IPS-18c (cell line): ENCODE measurements at regions not wholly inside any gene's neighbourhood (a gene's known extent, or its start where the extent isn't known, plus 50 kb on each side); places are given as distances from the start of the nearest gene placed in this dataset.

Experiments used
- H3K4me3 ChIP-seq: 2 replicates; pipeline ENCODE4 v1.7.0; 2013; ENCODE audit warnings: low read depth, mild to moderate bottlenecking, low read length, moderate library complexity; ENCODE audit not compliant: insufficient read depth
- H3K9me3 ChIP-seq: one replicate; pipeline ENCODE4 v1.6.1; 2013; ENCODE audit warnings: mild to moderate bottlenecking, low read length, moderate library complexity; ENCODE audit not compliant: control insufficient read depth, insufficient read depth

DNA sequence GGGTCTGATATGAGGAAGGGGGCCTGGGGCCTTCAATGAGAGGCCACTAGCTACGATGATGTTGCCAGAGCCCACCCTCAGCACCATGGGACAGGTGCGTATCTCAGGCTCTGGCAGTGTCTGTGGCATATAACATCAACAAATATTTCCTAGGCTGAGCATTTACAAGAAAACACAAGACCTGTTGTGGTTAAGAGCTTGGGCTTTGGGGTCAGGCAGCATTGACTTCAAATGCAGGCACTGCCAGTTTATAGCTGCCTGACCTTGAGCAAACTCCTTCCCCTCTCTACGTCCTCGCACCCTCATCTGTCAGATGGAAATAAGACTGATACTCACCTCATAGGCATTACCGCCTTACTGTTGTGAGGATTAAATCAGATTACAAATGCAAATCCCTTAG, 156.0 kb downstream of the KATNAL1 start:
- Histone ChIP-seq H3K9me3 (no peaks in the 10 kb centered on the region), H3K4me3 (no peak overlapping the region)

DNA sequence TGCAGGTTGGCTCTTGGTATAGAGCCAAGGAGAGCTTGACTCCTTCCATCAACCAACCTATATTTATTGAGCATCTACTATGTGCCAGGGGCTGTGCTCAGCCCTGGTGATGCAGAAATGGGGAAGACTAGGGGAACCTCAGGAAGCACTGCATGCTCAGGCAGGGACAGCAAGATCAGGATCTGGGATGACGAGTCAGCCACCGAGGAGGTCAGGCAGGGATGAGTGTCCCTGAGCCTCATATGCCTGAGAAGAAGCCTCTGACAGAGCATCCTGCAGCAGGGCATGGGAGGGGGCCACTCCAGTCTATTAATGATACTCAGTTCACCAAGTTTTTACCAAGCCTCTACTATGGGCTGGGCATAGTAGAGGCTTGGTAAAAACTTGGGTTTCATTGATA, 158.1 kb downstream of the KATNAL1 start:
- Histone ChIP-seq H3K9me3 (no peaks in the 10 kb centered on the region), H3K4me3 (no peak overlapping the region)

DNA sequence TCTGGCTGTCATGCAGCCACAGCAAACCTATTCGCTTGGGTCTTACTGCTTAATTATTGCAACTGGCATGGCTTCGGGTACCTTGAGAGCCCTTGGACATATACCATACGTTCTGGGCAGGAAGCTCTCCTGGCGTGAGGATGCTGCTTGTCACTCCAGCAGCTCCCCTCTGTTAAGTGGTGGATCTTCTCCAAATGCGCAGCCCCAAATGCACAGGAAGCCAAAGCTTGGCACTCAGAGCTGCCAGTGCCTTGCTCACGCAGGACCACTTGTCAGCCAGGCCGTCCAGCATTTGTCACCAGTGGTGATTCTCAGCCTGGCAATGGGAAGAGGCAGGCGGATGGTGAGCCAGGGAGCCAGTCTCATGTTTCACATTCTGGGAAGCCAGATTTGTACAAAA, 158.6 kb downstream of the KATNAL1 start:
- H3K9me3 ChIP-seq = no peaks in the 10 kb centered on the region
- H3K4me3 ChIP-seq = no peak overlapping the region

DNA sequence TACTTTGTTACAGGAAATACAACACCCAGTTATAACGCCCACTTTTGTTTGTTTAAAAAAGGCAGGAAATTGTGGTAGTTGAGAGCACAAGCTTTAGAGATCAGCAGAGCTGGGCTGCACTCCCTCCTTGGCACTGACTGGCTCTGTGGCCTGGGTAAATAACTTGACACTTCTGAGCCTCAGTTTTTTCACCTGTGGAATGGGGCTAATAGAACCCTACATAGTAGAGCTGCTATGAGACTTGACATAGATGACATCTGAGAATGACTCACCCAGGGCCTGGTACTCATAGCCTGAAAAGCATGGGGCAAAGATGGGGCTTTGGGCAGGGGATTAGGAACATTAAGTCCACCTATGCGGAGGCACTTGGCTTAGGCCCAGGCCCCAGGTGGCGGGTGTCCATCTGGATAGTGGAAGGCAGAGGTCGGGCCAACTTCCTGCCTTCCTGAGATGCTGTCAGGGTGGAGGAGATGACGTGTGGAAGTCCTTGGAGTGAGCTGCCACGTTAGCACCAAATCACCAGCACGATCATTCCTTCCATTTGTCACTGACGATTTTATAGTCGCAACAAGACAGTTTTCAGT, 159.1 kb downstream of the KATNAL1 start:
- H3K4me3 ChIP-seq = no peak overlapping the region
- no peaks in the 10 kb centered on the region for H3K9me3 ChIP-seq

- H3K4me3 ChIP-seq = no peak overlapping the region
- peaks cover 4% of the 10 kb centered on the region for H3K9me3 ChIP-seq
Observed at GRCh38 chr13:30147421-30147820, 159.9 kb downstream of the KATNAL1 start.

GRCh38 chr13:30147015-30147414, 160.3 kb downstream of the KATNAL1 start:
- H3K9me3 ChIP-seq = peaks cover 4% of the 10 kb centered on the region
- no peak overlapping the region for H3K4me3 ChIP-seq

DNA sequence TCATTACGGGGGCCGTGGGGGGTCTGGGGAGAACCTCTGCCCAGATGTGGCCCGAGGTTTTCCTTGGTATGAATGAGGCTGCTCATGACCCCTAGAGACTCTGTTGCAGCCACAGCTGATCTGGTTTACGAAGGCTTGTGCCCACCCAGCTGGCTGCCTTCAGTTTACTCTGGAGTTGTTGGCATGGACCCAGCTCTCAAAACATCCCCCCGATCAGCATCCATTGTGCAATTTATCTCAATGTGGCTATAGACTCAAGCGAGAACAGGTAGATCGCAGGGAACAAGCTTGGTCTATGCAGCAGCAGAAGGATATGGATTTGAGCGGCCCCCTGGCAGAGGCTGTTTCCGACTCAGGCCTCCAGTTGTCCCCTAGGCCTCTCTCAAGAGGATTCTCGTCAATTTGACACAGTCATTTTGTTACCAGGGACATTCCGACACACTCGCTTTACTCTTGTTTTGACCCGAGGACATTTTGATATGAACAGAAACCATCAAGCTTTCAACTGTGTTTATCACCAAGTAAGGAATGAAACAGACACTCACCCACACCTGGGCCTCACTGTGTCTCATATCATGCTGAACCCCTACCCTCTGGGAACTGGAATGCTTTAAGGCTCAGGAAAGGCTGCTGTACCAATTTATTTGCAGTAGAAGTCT, 161.5 kb downstream of the KATNAL1 start:
- Histone ChIP-seq H3K9me3 (peaks cover 4% of the 10 kb centered on the region), H3K4me3 (no peak overlapping the region)

- Histone ChIP-seq H3K4me3 (no peak overlapping the region), H3K9me3 (peaks cover 4% of the 10 kb centered on the region)
Observed at GRCh38 chr13:30143666-30144400, 163.5 kb downstream of the KATNAL1 start.

- peaks cover 4% of the 10 kb centered on the region for H3K9me3 ChIP-seq
- no peak overlapping the region for H3K4me3 ChIP-seq
Observed at GRCh38 chr13:30142486-30143211, 164.7 kb downstream of the KATNAL1 start.

DNA sequence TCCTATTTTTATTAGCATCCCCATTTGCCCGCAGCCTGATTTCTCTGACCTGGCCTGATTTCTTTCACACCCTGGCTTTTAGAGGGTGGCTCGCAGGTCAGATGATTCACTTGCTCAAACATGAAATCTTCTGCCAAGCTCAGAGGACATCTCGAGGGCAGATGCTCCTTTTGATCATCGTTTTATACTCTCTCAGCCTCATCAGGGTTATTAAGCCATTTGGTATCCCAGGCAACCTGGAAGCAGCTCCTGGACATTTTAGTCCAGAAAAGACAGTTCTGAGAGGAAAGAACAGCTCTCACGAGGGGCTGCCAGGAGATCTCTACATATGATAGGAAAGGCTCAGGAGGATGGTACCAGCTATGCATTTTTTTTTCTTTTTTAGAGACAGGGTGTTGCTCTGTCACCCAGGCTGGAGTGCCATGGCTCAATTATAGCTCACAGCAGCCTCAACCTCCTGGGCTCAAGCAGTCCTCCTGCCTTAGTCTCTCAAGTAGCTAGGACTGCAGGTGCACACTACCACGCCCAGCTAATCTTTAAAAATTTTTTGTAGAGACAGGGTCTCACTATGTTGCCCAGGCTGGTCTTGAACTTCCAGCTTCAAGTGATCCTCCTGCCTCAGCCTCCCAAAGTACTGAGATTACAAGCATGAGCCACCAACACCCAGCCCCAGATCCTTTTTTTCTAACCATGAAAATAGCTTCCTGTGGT, 165.4 kb downstream of the KATNAL1 start:
- H3K9me3 ChIP-seq = peaks cover 4% of the 10 kb centered on the region
- H3K4me3 ChIP-seq = no peak overlapping the region

DNA sequence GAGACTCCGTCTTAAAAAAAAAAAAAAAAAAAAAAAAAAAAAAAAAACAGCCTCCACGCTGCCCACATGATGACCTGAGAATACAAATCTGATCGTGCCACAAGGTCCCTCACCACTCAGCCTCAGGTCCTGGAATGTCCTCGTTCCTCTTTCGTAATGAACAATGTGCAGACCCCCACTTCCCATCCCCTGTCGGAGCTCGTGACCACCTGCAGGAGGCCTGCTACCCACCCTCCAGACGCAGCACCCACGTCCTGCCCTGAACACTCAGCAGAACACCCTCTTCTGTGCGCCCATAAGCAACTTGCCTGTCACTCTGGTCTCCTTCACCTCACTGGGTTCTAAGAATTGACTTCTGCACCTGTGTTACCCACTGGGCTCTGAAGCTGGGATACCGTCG, 166.4 kb downstream of the KATNAL1 start:
- H3K9me3 ChIP-seq = peaks cover 4% of the 10 kb centered on the region

GRCh38 chr13:30138511-30138910, 168.8 kb downstream of the KATNAL1 start:
- H3K9me3 ChIP-seq = peaks cover 4% of the 10 kb centered on the region

More for the DNA sequence above, 166.4 kb downstream of the KATNAL1 start:
- H3K4me3 ChIP-seq = no peak overlapping the region

DNA sequence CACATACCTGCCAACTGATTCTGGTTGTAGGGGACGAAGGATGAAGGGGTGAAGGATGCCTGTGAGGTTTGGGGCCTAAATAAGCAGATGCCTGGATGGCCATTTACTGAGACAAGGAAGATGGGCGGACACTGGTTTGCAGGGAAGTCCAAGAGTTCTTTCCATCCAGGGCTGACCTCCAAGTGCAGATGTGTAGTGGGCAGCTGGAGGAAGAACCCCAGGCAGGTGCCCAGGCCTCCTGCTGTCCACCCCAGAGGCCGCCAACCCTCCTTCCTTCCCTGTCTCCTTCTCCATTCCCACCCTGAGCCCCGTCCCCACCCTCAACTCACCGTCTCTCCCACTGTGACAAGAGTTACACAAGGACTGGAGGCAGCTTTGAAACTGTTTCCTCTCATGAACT, 171.5 kb downstream of the KATNAL1 start:
- Histone ChIP-seq H3K9me3 (no peaks in the 10 kb centered on the region), H3K4me3 (no peak overlapping the region)

More at GRCh38 chr13:30138511-30138910, 168.8 kb downstream of the KATNAL1 start:
- H3K4me3 ChIP-seq = no peak overlapping the region

DNA sequence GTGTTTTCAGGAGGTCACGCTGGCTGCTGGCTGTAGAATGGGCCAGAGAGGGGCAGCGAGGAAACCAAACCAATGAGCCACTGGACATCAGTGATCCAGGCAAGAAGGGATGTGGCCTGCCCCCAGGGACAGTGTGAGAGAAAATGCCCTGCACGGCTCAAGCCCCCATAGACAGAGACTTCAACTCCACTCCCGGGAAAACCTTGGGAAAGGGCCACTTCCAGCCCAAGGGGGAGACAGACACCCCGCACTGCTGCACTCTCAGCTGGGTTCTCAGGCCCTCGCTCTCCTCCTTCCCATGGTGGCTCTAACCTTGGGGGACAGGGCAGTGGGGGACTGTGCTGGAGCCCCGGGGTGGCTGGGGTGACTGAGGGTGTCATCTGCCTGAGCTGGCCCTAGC, 172.0 kb downstream of the KATNAL1 start:
- no peak overlapping the region for H3K4me3 ChIP-seq
- no peaks in the 10 kb centered on the region for H3K9me3 ChIP-seq

- H3K4me3 ChIP-seq = no peak overlapping the region
- no peaks in the 10 kb centered on the region for H3K9me3 ChIP-seq
Observed at GRCh38 chr13:30134578-30134977, 172.8 kb downstream of the KATNAL1 start.

- Histone ChIP-seq H3K4me3 (no peak overlapping the region), H3K9me3 (no peaks in the 10 kb centered on the region)
Observed at GRCh38 chr13:30133996-30134395, 173.4 kb downstream of the KATNAL1 start.

DNA sequence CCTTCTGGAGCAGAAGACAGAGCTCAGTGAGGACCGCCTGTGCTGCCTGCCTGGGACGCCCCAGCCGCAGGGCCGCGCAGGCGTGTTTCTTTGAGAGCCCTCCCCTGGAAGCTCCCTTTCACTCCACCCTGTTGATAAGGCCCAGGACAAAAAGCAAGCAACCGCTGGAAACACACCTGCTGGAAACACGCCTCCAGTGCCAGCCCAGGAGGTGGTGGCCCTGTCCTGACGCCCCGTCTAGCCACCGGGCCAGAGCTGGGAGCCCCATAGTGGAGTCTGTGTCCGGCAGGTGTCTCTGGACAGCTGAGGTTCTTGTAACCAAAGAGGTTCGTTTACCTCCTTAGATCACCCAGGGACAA, 173.8 kb downstream of the KATNAL1 start:
- Histone ChIP-seq H3K9me3 (no peaks in the 10 kb centered on the region), H3K4me3 (no peak overlapping the region)
